Sigmoid colon (tissue), 4 donors: ENCODE measurements at regions not wholly inside any gene's neighbourhood (a gene's known extent, or its start where the extent isn't known, plus 50 kb on each side); places are given as distances from the start of the nearest gene placed in this dataset.

Source experiments
- CTCF ChIP-seq, 4 experiments: fragments of 450-650 bp in 3 of 4; fragments of 200-600 bp in 1 of 4; IDR thresholded peaks; one replicate each; pipeline ENCODE4 v1.5.1; 2016 to 2019; ENCODE audit warnings: antibody characterized with exemption in 4 of 4, mild to moderate bottlenecking in 3 of 4, moderate library complexity in 2 of 4
- EP300 ChIP-seq, 4 donors: sonication (generic); formaldehyde crosslinking; IDR thresholded peaks; one replicate each; pipeline ENCODE4 v1.6.1; 2017; ENCODE audit warnings: antibody characterized with exemption in 4 of 4
- POLR2A ChIP-seq, 2 donors: fragments of 450-650 bp; IDR thresholded peaks; one replicate each; pipeline ENCODE4 v1.6.1; 2016; ENCODE audit warnings: antibody characterized with exemption in 2 of 2, mild to moderate bottlenecking in 2 of 2, moderate library complexity in 2 of 2
- POLR2AphosphoS5 ChIP-seq, 4 donors: sonication (generic); formaldehyde crosslinking; IDR thresholded peaks; one replicate each; pipeline ENCODE4 v1.6.1; 2017; ENCODE audit warnings: antibody characterized with exemption in 4 of 4

- TF ChIP-seq POLR2A (IDR thresholded peaks at IDR 0.05) (no peak), CTCF (IDR thresholded peaks at IDR 0.05) (no peak), EP300 (IDR thresholded peaks at IDR 0.05) (no peak), POLR2AphosphoS5 (IDR thresholded peaks at IDR 0.05) (no peak)
Observed at GRCh38 chr7:110507832-110508231, 583.1 kb upstream of the LRRN3 start.
